ACC112 (cell line): ENCODE measurements at regions not wholly inside any gene's neighbourhood (a gene's known extent, or its start where the extent isn't known, plus 50 kb on each side); places are given as distances from the start of the nearest gene placed in this dataset.
"Not testable (repeated sequence)": the region's sequence is repeated elsewhere in the genome, so short reads cannot be mapped to it uniquely, and the experiment has no call there.

ENCODE experiments used
- H2AFZ ChIP-seq: fragments of 200-600 bp; sonication (generic); one replicate; pipeline ENCODE4 v1.6.0; 2017; ENCODE audit warnings: antibody characterized with exemption, low read length; ENCODE audit not compliant: unreplicated experiment
- H3K27ac ChIP-seq: fragments of 200-600 bp; sonication (generic); 2 replicates; pipeline ENCODE4 v1.5.1; 2014; ENCODE audit warnings: low read depth, mild to moderate bottlenecking, antibody characterized with exemption, low read length, moderate library complexity
- H3K27me3 ChIP-seq: fragments of 200-600 bp; sonication (generic); 2 replicates; pipeline ENCODE4 v1.6.1; 2014; ENCODE audit warnings: mild to moderate bottlenecking, antibody characterized with exemption, low read length, moderate library complexity, mixed read lengths; ENCODE audit not compliant: insufficient read depth
- H3K36me3 ChIP-seq: fragments of 200-600 bp; sonication (generic); 2 replicates; pipeline ENCODE4 v1.6.1; 2016; ENCODE audit warnings: mild to moderate bottlenecking, antibody characterized with exemption, low read length, moderate library complexity, mixed read lengths; ENCODE audit not compliant: insufficient read depth
- H3K4me1 ChIP-seq: fragments of 200-600 bp; sonication (generic); one replicate; pipeline ENCODE4 v1.6.1; 2016; ENCODE audit warnings: low read length, mixed read lengths; ENCODE audit not compliant: insufficient read depth, unreplicated experiment, control insufficient read depth
- H3K4me3 ChIP-seq: fragments of 200-600 bp; sonication (generic); 2 replicates; pipeline ENCODE4 v1.5.1; 2014; ENCODE audit warnings: mild to moderate bottlenecking, low read depth, low read length
- H3K79me2 ChIP-seq: fragments of 200-600 bp; sonication (generic); one replicate; pipeline ENCODE4 v1.6.0; 2016; ENCODE audit warnings: low read length; ENCODE audit not compliant: control insufficient read depth, unreplicated experiment, insufficient read depth

- H3K4me3 ChIP-seq: no peak overlapping the region
- no peaks in the 10 kb centered on the region for H3K27me3 ChIP-seq
- H3K4me1 ChIP-seq: peaks cover 4% of the 10 kb centered on the region
- H3K27ac ChIP-seq: no peak overlapping the region
- H3K36me3 ChIP-seq: no peaks in the 10 kb centered on the region
- no peak overlapping the region for H2AFZ ChIP-seq
- H3K79me2 ChIP-seq: no peaks in the 10 kb centered on the region
These were observed 66.1 kb upstream of the CSRP2 start for GRCh38 chr12:76944892-76945291.

GRCh38 chr12:76943008-76943407, 64.2 kb upstream of the CSRP2 start:
- no peaks in the 10 kb centered on the region for H3K79me2 ChIP-seq
- no peak overlapping the region for H2AFZ ChIP-seq
- no peak overlapping the region for H3K27ac ChIP-seq
- no peak overlapping the region for H3K4me3 ChIP-seq
- H3K4me1 ChIP-seq: peaks cover 4% of the 10 kb centered on the region
- H3K27me3 ChIP-seq: no peaks in the 10 kb centered on the region
- no peaks in the 10 kb centered on the region for H3K36me3 ChIP-seq

GRCh38 chr12:76942267-76942666, 63.4 kb upstream of the CSRP2 start:
- Histone ChIP-seq H3K4me3 (no peak overlapping the region), H3K4me1 (peaks cover 4% of the 10 kb centered on the region), H3K27ac (no peak overlapping the region)

GRCh38 chr12:76940671-76941445, 62.0 kb upstream of the CSRP2 start:
- Histone ChIP-seq H3K4me3 (no peak overlapping the region), H3K79me2 (no peaks in the 10 kb centered on the region), H3K36me3 (no peaks in the 10 kb centered on the region), H3K4me1 (peaks cover 4% of the 10 kb centered on the region), H3K27me3 (no peaks in the 10 kb centered on the region), H3K27ac (no peak overlapping the region), H2AFZ (no peak overlapping the region)

More at GRCh38 chr12:76942267-76942666, 63.4 kb upstream of the CSRP2 start:
- Histone ChIP-seq H3K27me3 (no peaks in the 10 kb centered on the region), H3K79me2 (no peaks in the 10 kb centered on the region), H3K36me3 (no peaks in the 10 kb centered on the region), H2AFZ (no peak overlapping the region)

- no peaks in the 10 kb centered on the region for H3K79me2 ChIP-seq
- H3K27me3 ChIP-seq: no peaks in the 10 kb centered on the region
- H3K4me3 ChIP-seq: no peak overlapping the region
- H3K36me3 ChIP-seq: no peaks in the 10 kb centered on the region
- H3K27ac ChIP-seq: no peak overlapping the region
- peaks cover 4% of the 10 kb centered on the region for H3K4me1 ChIP-seq
- H2AFZ ChIP-seq: no peak overlapping the region
These were observed 60.9 kb upstream of the CSRP2 start for GRCh38 chr12:76939701-76940100.

- Histone ChIP-seq H2AFZ (no peak overlapping the region), H3K4me3 (no peak overlapping the region), H3K36me3 (no peaks in the 10 kb centered on the region), H3K27me3 (peaks cover 9% of the 10 kb centered on the region; the same call in 1 of the 2 replicates), H3K27ac (no peak overlapping the region), H3K4me1 (no peaks in the 10 kb centered on the region), H3K79me2 (no peaks in the 10 kb centered on the region)
These were observed 57.7 kb upstream of the CSRP2 start for GRCh38 chr12:76936275-76937193.

- H3K36me3 ChIP-seq, H3K27ac ChIP-seq, H2AFZ ChIP-seq, H3K4me1 ChIP-seq, H3K79me2 ChIP-seq, H3K4me3 ChIP-seq: not testable (repeated sequence)
- H3K27me3 ChIP-seq: peaks cover 20% of the 10 kb centered on the region; the same call in 1 of the 2 replicates
These were observed 54.6 kb upstream of the CSRP2 start for GRCh38 chr12:76933392-76933791.

GRCh38 chr12:76929499-76929898, 50.7 kb upstream of the CSRP2 start:
- Histone ChIP-seq H3K36me3 (no peaks in the 10 kb centered on the region), H3K79me2 (no peaks in the 10 kb centered on the region), H3K4me1 (no peaks in the 10 kb centered on the region), H2AFZ (no peak overlapping the region), H3K4me3 (no peak overlapping the region), H3K27ac (no peak overlapping the region), H3K27me3 (peaks cover 20% of the 10 kb centered on the region; the same call in 1 of the 2 replicates)
